ENCODE measurements at regions not wholly inside any gene's neighbourhood (a gene's known extent, or its start where the extent isn't known, plus 50 kb on each side); places are given as distances from the start of the nearest gene placed in this dataset.
A peak's percentile ranks its signal among the peaks of the same experiment; 100 is the strongest.

DNA sequence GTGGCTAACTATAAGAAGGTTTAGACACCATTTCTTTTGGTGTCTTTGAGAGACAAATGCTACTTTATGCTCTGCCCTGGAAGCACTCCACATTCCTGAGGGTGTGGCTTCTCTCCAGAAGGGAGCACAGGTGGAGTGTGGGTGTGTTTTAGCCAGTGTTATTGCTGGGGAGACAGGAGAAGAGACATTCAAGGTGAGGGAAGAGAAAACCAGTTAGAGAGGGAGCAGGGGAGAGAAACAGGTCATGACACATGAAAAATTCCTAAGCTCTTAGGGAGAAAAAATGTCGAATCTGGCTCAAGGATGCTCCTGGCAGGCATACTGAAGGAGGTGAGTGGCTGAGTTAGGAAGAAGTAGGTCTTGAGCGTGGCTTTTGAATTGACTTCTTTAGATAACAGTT lies 292.8 kb downstream of the CLIC5 start:
- Histone ChIP-seq H3K9ac (ENCODE audit: low read depth, low read length) (no peak overlapping the region), H3K4me2 (ENCODE audit: low read depth, low read length) (no peak overlapping the region), H3K36me3 (ENCODE audit: control insufficient read depth, insufficient read depth, low read length) (no peaks in the 10 kb centered on the region), H3K9me1 (ENCODE audit: insufficient read depth, low read length) (0 out of 2 replicates have a peak, but pooled peaks cover 3% of the 10 kb centered on the region), H3K4ac (ENCODE audit: low read depth, low read length) (no peak overlapping the region), H4K20me1 (ENCODE audit: insufficient read depth, low read length) (no peaks in the 10 kb centered on the region), H2BK20ac (ENCODE audit: low read depth, low read length) (no peak overlapping the region), H3K9me3 (ENCODE audit: control insufficient read depth, insufficient read depth, low read length) (no peaks in the 10 kb centered on the region), H2AK5ac (ENCODE audit: low read depth, low read length) (no peak overlapping the region), H3K4me3 (ENCODE audit: insufficient read depth, low read depth, low read length) (no peak overlapping the region), H3K79me1 (ENCODE audit: low read depth in 1 of 2, low read length in 2 of 2) (no peaks in the 10 kb centered on the region), H2BK15ac (ENCODE audit: low read depth, low read length) (no peak overlapping the region), H4K91ac (ENCODE audit: insufficient read depth, low read depth, low read length) (no peak overlapping the region), H2BK5ac (ENCODE audit: low read depth, low read length, poor library complexity, severe bottlenecking) (no peak overlapping the region), H2AK9ac (replicated peaks; ENCODE audit: low read depth, low read length, poor library complexity) (no peak overlapping the region), H3K14ac (replicated peaks; ENCODE audit: low read depth, low read length) (no peak overlapping the region), H3K27ac (ENCODE audit: insufficient read depth, low read length) (no peak overlapping the region), H3K56ac (ENCODE audit: extremely low read depth, insufficient read depth, low read length) (no peak overlapping the region), H3K4me1 (ENCODE audit: control insufficient read depth, insufficient read depth, low read length) (peaks cover 5% of the 10 kb centered on the region; the same call in 1 of the 2 replicates), H3K18ac (ENCODE audit: low read depth, low read length) (no peak overlapping the region), H4K5ac (ENCODE audit: low read depth, low read length) (no peak overlapping the region), H4K8ac (ENCODE audit: low read depth in 2 of 2, low read length in 2 of 2) (no peak overlapping the region), H3K27me3 (ENCODE audit: control insufficient read depth, insufficient read depth, low read length) (0 out of 2 replicates have a peak, but pooled peaks cover 2% of the 10 kb centered on the region), H2AFZ (replicated peaks; ENCODE audit: low read length, poor library complexity) (peak overlapping the region; percentile 10), H2BK120ac (ENCODE audit: low read depth, low read length) (no peak overlapping the region), H3K23ac (ENCODE audit: low read depth, low read length) (no peak overlapping the region)
- ChIA-PET POLR2A (ENCODE audit: unreplicated experiment) (no interaction called here), CTCF (no interaction called here)
- WGBS, 2 experiments (ENCODE audit: extremely low coverage in 2 of 2, insufficient read length in 1 of 2), result 71% methylated on average over 1 of the region's 2 CpGs; no CpG with 5 or more reads in 1 of the 2 experiments
- dilution Hi-C loops (cut with HindIII; ENCODE audit: low sequenced_read_pairs, unreplicated experiment) (no loop called here), in situ Hi-C loops (cut with MboI; ENCODE audit: low sequenced_read_pairs) (loop anchor here (25.0 kb wide), 2 partner anchors 636 to 1236 kb away; no protein-coding TSS in a partner anchor), intact Hi-C loops (cut with micrococcal nuclease) (no loop called here)
- DNase-seq (no peak), ATAC-seq (ENCODE audit: low read depth) (no peak)
- TF ChIP-seq BHLHE40 (IDR thresholded peaks at IDR 0.05; ENCODE audit: low read depth, low read length) (no peak), RAD21 (IDR thresholded peaks at IDR 0.05; ENCODE audit: low read length) (no peak), MAZ (IDR thresholded peaks at IDR 0.05; ENCODE audit: borderline replicate concordance, low read depth, low read length) (no peak), POLR2A (IDR thresholded peaks at IDR 0.05; ENCODE audit: low read depth, low read length) (no peak), NFE2L2 (IDR thresholded peaks at IDR 0.05; ENCODE audit: low read depth, low read length) (no peak), FOS (IDR thresholded peaks at IDR 0.05; ENCODE audit: low read depth, low read length) (no peak), CEBPB (IDR thresholded peaks at IDR 0.05; ENCODE audit: low read depth, low read length) (no peak), MXI1 (IDR thresholded peaks at IDR 0.05; ENCODE audit: borderline replicate concordance, low read depth, low read length) (no peak), RFX5 (IDR thresholded peaks at IDR 0.05; ENCODE audit: low read depth, low read length) (no peak), CHD1 (IDR thresholded peaks at IDR 0.05; ENCODE audit: low read depth, low read length) (no peak), SMC3 (IDR thresholded peaks at IDR 0.05; ENCODE audit: low read depth, low read length) (no peak), ELK1 (IDR thresholded peaks at IDR 0.05; ENCODE audit: borderline replicate concordance, low read depth, low read length) (no peak), MAFK (IDR thresholded peaks at IDR 0.05; ENCODE audit: low read depth, low read length) (no peak), RCOR1 (IDR thresholded peaks at IDR 0.05; ENCODE audit: insufficient replicate concordance, low read length) (no peak)
- TF ChIP-seq, protein P1, sequence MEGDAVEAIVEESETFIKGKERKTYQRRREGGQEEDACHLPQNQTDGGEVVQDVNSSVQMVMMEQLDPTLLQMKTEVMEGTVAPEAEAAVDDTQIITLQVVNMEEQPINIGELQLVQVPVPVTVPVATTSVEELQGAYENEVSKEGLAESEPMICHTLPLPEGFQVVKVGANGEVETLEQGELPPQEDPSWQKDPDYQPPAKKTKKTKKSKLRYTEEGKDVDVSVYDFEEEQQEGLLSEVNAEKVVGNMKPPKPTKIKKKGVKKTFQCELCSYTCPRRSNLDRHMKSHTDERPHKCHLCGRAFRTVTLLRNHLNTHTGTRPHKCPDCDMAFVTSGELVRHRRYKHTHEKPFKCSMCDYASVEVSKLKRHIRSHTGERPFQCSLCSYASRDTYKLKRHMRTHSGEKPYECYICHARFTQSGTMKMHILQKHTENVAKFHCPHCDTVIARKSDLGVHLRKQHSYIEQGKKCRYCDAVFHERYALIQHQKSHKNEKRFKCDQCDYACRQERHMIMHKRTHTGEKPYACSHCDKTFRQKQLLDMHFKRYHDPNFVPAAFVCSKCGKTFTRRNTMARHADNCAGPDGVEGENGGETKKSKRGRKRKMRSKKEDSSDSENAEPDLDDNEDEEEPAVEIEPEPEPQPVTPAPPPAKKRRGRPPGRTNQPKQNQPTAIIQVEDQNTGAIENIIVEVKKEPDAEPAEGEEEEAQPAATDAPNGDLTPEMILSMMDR (conservative IDR thresholded peaks at IDR 0.05; ENCODE audit: low read depth, low read length), result no peak
- TF ChIP-seq, protein P2, sequence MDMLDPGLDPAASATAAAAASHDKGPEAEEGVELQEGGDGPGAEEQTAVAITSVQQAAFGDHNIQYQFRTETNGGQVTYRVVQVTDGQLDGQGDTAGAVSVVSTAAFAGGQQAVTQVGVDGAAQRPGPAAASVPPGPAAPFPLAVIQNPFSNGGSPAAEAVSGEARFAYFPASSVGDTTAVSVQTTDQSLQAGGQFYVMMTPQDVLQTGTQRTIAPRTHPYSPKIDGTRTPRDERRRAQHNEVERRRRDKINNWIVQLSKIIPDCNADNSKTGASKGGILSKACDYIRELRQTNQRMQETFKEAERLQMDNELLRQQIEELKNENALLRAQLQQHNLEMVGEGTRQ (IDR thresholded peaks at IDR 0.05; ENCODE audit: low read depth, low read length), result no peak
- no TSS peak for BruUV-seq (replicated peaks)
